Retina (tissue), 1 donor: ENCODE measurements at regions not wholly inside any gene's neighbourhood (a gene's known extent, or its start where the extent isn't known, plus 50 kb on each side); places are given as distances from the start of the nearest gene placed in this dataset.
"Not testable (repeated sequence)": the region's sequence is repeated elsewhere in the genome, so short reads cannot be mapped to it uniquely, and the experiment has no call there.

Experiments
- DNase-seq: peaks from one replicate; pipeline ENCODE4 v3.0.0-alpha.2; 2016

DNA sequence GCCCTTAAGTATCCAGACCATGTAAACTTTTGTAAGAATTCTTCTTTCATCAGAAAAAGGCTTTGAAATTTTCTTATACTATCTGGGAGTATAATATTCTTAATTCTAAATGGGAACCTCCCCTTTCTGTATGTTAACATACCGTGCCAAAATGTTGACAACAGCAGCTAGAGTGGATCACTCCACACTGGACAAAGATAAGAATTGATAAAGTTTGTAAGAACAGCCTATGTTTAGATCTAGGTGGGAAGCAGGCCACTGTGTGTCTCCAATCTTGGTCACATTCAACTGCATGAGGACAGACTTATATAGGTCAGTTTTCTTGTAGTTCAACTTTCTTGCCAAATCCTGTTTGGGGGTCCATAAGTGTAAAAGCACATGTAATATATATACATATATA, 235.7 kb downstream of the RPIA start:
- no peak for DNase-seq

DNA sequence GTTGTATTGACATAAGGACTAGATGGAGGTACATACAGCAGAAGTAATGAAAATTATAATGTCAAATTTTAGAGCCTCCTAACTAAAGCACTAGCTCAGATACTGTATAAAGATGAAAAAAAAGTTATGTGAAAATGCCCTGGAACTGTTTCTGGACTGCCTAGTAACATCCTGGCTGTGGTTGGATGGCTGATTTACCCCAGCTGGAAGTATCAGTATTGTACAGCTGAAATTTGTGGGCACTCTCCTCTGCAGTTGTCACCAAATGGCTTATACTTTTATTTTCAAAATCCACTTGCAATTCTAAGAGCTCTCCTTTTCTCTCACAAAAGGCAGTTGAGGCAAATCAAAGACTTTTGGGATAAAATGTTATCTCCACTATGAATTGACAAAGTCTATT, 239.2 kb downstream of the RPIA start:
- no peak for DNase-seq

DNA sequence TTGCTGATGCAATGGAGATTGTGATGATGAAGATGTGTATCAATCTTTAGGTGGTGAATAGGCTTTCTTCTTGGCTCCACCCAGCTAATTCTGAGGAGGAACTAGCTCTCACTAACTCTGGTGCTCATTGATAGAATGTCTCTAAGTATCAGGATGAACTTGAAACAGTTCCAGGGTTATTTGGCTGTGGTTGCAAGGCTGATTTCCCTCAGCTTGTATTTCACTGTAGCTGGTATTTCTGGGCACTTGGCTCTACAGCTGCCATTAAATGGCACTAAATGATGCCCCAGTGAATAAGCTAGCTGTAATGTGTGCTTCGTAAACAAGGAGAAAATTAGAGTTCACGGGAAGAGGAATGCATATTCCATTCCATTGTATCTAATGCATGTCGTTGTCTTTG, 241.2 kb downstream of the RPIA start:
- DNase-seq, result no peak

DNA sequence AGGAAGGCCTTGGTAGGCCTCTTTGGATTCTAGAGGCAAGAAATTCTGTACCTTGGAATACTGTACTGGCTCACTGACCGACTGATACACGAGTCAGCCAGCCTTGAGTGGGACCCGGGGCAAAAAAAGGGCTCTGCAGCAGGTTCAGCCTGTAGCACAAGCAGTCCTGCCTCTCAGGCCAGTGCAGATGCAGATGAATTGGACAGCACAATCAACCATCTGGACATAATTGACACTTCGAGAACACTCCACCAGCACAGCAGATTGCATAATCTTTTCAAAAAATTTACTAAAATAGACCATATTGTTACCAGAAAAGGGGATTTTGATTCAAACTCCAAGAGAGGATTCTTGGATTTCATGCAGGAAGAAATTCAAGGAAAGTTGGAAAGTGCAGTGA, 241.6 kb downstream of the RPIA start:
- DNase-seq, result no peak

DNA sequence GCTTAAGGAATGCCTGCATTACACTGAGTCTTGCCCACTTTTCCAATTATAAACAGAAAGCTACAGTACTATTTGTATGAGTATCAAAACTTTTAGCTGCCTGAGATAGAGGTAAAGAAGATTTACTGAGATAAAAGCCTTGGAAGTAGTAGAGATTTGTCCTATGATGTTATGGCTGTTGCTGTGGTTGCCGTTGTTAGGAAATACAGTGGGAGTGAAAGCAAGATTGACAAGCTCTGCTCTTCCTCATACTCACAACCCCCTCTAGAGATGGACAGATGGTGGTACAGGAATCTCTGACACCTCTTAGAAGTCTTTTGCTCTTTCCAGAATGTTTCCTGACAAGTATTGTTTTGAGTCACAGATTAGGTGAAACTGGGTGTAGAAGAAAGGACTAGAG, 242.5 kb downstream of the RPIA start:
- no peak for DNase-seq

DNA sequence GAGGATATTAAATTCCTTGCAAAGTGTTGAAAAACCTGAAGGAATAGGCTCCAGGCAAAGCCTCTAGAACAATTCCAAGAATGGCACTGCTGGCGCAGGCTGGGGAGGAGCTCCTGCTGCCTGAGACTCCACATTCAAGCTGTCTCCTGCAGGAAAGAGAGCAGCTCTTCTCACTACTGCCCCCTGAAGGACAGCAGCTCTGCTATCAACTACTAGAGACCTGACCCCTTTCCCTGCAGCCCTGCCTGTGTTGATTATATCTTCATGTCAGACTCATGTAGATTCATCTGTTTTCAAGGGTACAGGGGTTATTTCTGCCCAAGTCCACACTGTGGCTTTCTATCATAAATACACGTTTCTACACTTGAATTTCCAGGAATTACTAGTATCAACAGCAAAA, 249.7 kb downstream of the RPIA start:
- DNase-seq, result not testable (repeated sequence)

DNA sequence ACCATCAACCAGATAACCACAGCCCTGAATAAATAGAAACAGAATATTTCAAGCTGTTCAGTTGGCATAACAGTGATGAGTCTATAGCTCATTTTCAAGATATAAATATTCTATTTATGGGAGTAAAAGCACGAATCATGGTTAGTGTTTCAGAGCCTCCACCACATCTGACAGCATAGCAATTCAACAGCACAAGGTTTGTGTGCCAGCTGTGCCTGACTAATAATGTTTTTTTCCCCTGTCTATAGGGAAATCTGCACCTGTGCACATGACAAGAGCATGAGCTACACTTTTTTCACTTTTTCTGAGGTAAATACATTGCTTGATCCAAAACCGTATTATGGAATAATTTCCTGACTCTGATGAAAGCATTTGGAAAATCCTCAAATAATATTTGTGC, 251.3 kb downstream of the RPIA start:
- DNase-seq, result no peak

DNA sequence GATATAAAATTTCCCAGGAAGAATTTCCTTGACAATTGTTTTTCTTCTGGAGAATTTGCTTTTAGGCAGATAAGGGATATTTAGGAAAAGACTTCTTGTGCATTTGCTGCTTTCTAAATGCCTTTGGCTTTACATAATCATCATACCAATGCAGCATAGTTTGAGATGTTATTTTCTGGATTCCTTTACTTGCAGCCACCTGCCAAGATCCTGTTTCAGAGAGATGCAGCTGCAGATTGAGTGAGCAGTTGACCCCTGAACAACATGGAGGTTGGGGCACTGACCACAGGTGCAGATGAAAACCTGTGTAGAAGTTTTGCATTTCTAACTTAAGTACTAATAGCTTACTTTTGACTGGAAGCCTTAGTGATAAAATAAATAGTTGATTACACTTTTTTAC, 257.9 kb downstream of the RPIA start:
- no peak for DNase-seq

DNA sequence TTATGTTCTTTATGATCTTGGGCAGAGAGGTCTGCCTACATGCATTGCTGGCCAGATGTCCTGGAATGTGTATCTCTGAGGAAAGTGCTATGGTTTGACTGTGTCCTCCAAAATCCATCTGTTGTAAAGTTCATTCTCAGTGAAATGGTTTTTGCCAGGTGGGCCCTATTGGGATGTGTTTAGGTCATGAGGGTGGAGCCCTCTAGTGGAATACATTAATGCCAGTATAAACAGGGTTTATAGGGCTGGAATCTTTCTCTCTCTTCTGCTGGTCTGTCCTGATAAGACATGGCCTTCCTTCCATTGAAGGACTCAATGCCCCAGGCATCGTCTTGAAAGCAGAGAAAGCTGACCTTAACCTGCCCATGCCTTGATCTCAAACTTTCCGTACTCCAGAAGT, 258.5 kb downstream of the RPIA start:
- DNase-seq, result no peak

DNA sequence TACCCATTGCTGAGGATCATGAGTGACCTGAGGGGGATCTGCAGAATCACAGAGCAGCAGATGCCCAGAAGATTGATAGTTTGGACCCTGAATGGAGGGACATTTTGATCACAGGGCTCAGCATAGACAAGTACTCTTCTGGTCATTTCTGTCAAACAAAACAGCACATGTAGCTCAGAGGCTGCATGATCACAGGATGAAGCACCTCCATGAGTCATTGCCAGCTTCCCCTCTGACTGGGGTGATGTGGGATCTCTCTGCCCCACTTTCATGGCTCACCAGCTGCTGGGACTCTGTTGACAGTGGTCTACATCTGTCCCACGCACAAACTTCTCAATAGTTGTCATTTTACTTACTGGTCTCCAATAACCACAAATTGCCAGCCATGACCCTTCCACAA, 264.1 kb downstream of the RPIA start:
- DNase-seq, result no peak

DNA sequence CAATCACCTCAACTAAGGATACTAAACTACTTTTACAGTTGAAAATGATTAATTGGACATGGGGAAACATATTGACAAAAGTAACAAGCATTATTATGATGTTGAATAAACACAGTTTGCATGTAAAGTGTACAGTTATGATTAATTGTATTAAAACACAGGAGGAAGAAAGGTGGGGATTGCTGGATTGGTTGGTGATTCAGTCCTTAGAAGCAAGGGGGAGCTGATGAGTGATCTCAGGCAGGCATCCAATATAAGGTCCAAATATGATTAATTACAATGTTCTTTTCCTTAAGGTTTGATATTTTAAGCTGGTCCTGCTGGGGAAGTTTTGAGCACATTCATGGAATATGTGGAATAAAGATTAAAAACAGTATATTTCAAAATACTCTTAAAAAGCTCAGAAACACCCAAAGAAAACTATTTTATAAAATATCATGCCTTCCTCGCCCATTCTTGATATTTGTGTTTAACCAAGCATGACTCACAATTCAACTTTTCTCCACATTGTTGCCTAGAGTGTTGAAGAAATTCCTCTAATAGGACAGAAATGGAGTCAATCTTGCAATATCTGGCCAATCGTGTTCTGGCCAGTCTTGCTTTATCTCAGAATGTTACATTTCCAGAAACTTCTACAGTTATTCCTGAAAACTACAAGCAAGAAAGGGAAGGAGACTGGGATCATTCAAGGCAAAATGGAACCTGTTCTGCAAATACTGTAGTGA, 268.2 kb downstream of the RPIA start:
- DNase-seq, result no peak

DNA sequence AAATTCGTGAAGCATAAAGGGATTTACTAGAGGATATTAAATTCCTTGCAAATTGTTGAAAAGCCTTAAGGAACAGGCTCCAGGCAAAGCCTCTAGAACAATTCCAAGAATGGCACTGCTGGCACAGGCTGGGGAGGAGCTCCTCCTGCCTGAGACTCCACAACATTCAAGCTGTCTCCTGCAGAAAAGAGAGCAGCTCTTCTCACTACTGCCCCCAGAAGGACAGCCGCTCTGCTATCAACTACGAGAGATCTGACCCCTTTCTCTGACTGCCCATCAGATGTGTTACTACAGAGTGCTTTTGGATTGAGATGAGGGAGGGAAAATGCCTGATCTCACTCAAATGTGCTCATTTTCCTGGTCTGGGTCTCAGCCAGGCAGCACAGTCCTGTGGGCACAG, 269.9 kb downstream of the RPIA start:
- DNase-seq, result not testable (repeated sequence)

DNA sequence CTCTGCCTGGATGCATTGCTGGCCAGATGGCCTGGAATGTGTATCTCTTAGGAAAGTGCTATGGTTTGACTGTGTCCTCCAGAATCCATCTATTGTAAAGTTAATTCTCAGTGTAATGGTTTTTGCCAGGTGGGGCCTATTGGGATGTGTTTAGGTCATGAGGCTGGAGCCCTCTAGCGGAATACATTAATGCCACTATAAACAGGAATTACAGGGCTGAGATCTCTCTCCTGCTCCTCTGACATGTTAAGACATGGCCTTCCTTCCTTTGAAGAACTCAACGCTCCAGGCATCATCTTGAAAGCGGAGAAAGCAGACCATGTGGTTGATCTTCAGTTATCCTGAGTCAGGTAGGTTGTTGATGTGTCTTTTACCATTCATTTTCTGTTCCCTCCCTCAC, 276.4 kb downstream of the RPIA start:
- DNase-seq, result no peak

DNA sequence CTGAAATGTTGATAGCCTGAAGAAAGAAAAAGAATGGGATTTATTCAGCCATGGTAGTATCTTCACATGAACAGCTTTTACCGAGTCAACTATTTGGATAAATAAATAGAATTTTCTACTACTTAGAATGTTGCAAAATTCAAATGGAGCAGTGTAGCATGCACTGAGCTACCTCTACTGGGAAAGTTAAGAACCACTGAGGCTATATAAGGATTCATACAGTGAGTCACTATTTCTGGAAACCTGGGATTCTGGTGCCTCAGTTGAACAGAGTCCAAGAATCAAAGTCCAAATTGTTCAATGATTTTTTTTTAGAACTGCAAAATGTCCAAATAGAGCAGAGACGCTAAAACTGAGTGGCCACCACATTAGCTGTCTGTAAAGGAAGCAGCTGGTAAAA, 286.5 kb downstream of the RPIA start:
- DNase-seq, result not testable (repeated sequence)

DNA sequence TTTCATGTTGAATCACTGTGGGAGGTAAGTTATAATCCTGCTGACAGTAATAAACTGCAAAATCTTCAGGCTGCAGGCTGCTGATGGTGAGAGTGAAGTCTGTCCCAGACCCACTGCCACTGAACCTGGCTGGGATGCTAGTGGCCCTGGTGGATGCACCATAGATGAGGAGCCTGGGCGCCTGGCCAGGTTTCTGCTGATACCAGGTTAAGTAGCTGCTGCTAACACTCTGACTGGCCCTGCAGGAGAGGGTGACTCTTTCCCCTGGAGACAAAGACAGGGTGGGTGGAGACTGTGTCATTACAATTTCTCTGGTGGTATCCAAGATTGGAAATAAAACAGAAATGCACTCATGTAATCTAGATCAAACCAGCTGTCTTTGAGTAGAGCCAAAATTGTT, 287.0 kb downstream of the RPIA start:
- DNase-seq, result not testable (repeated sequence)

DNA sequence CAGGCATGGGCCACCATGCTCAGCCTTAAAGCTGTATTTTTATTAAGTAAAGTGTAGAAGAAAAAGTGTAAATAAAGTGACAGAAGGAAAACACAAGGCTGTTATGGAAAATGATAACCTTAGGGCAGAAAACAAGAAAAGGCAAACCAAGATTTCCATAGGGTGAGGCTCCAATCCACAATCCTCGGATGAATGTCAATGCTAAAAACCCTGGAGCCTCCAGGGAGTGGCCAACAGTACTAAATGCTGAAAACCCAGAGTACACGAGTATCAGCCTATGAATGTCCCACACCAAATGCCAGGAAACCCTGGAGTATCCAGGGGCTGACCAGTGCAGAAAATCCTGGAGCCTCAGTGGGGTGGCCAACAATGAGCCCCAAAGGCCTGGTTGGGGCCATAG, 292.6 kb downstream of the RPIA start:
- DNase-seq, result not testable (repeated sequence)

DNA sequence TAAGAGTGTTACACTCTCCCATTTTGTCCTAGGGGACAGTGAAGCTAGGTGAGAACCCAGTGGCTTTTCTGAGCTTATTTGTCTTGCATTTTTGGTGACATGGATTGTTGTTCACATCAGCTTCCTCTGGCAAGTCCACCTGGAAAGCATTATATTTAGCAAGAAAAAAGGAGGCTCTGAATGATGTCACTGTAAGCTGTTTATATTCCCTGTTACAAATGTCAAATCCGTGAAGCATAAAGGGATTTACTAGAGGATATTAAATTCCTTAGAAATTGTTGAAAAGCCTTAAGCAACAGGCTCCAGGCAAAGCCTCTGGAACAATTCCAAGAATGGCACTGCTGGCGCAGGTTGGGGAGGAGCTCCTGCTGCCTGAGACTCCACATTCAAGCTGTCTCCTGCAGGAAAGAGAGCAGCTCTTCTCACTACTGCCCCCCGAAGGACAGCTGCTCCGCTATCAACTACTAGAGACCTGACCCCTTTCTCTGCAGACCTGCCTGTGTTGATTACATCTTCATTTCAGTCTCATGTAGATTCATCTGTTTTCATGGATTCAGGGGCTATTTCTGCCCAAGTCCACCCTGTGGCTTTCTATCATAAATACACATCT, 295.4 kb downstream of the RPIA start:
- peak; percentile 7 for DNase-seq

DNA sequence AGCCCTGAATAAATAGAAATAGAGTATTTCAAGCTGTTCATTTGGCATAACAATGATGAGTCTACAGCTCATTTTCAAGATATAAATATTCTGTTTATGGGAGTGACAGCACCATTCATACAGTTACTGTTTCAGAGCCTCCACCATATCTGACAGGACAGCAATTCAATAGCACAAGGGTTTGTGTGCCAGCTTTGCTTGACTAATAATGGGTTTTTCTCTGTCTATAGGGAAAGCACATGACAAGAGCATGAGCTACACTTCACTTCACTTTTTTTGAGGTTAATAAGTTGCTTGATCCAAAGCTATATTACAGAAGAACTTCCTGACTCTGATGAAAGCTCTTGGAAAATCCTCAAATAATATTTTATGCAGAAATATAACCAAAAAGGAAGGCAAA, 297.1 kb downstream of the RPIA start:
- not testable (repeated sequence) for DNase-seq

DNA sequence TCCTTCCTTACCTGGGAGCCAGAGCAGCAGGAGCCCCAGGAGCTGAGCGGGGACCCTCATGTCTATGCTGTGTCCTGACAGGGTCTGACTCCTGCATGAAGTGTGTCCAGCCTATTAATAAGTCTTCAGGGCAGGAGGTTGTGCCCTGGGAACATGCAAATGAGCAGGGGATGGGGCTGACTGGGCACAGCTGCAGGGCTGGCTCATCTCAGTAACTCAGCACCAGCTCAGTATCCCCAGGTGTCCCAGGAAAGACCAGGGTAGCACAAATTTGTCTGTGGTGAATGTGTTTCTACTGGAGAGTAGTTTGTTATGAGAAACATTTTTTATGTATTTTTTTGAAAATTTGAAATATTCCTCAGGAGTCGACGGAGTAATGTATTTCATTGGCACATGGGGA, 301.3 kb downstream of the RPIA start:
- DNase-seq, result not testable (repeated sequence)

DNA sequence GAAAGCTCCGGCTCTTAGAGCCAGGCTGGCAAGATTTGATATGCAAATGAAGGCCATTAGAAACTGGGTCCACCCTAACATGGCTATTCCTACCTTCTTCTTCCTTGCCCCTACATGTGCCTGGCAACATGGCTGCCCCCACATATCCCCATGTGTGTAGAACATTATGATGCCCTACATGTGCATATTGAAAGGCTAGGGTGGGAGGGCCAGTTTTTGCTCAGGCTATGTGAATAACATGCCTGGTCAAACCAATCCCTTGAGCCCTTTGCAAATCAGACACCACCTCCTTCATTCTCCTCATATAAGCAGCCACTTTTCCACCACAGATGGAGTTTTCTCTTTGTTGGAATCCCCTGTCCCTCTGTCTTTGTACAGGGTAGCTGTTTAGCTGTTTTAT, 303.4 kb downstream of the RPIA start:
- DNase-seq, result not testable (repeated sequence)

DNA sequence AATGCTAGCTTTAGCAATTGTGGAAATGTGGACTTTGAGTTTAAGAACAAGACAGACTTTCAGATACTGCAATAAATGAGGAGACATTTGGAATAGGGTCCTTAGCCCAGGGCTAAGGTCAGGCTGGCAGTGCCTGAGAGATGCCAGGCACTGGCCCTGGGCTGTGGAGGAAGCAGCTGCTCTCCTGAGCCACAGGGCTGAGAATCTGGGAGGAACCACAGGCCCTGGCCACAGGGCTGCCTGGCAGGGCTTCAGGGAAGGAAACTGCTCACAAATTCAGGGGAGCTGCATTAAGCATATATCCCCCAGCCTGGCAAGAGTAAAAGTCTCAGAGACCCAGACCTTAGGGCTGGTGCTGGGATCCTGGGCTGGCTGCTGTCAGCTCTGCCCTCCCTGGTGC, 305.1 kb downstream of the RPIA start:
- not testable (repeated sequence) for DNase-seq

DNA sequence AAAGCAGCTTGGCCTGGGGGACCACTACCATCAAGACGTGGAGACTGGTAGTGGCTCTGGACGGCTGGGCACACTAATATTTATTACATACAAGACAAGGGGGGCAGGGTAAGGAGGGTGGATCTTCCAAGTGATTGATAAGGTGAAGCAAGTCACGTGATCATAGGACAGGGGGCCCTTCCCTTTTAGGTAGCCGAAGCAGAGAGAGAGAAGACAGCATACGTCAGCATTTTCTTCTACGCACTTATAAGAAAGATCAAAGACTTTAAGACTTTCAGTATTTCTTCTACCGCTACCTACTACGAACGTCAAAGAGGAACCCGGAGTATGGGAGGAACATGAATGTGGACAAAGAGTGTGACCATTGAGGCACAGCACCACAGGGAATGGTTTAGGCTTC, 307.9 kb downstream of the RPIA start:
- DNase-seq, result no peak

DNA sequence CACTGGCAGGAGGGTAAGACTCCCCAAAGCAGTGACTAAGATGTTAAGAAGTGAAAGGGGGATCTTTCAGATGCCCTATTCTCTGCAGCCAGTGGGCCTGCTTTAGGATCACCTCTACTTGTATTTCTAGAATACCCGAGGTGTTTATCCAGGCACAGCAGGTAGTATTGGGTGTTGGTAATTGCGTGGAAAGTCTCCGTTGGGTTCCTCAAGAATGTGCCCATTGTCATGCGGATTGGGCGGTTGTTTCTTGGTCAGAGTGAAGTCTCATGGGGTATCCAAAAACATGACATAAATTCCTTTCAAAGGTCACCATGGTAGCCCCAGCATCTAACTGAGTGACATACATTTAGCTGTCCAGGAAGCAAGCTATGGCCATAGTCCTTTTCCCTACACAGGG, 308.8 kb downstream of the RPIA start:
- DNase-seq, result no peak

DNA sequence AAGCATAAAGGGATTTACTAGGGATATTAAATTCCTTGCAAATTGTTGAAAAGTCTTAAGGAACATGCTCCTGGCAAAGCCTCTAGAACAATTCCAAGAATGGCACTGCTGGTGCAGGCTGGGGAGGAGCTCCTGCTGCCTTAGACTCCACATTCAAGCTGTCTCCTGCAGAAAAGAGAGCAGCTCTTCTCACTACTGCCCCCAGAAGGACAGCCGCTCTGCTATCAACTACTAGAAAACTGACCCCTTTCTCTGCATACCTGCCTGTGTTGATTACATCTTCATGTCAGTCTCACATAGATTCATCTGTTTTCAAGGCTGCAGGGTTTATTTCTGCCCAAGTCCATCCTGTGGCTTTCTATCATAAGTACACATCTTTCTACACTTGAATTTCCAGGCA, 312.8 kb downstream of the RPIA start:
- DNase-seq, result not testable (repeated sequence)

DNA sequence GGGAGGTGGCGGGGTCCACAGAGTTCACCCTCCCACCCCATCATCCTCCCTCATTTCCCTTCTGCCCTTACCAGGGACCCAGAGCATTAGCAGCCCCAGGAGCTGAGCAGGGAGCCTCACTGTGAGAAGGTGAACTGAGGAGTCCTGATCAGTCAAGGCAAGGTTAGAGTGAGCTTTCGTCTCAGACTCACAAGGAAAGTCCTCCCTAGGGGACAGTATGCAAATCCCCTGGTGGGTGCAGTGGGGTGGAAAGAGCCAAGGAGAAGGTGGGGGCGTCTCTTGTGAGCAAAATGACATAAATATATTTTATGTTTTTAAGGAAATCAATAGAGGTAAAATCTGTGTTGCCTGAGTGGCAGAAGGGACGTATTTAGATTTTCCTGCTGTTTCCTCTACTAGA, 329.1 kb downstream of the RPIA start:
- not testable (repeated sequence) for DNase-seq
